HG02970 (cell line): ENCODE measurements at regions not wholly inside any gene's neighbourhood (a gene's known extent, or its start where the extent isn't known, plus 50 kb on each side); places are given as distances from the start of the nearest gene placed in this dataset.
"Not testable (repeated sequence)": the region's sequence is repeated elsewhere in the genome, so short reads cannot be mapped to it uniquely, and the experiment has no call there.

Experiments
- ATAC-seq: cut with Tn5 transposase; IDR thresholded peaks from one replicate; pipeline ENCODE4 v1.9.1; 2021; ENCODE audit warnings: mild to moderate bottlenecking, moderate library complexity, moderate number of reproducible peaks; ENCODE audit not compliant: unreplicated experiment, low FRiP score

DNA sequence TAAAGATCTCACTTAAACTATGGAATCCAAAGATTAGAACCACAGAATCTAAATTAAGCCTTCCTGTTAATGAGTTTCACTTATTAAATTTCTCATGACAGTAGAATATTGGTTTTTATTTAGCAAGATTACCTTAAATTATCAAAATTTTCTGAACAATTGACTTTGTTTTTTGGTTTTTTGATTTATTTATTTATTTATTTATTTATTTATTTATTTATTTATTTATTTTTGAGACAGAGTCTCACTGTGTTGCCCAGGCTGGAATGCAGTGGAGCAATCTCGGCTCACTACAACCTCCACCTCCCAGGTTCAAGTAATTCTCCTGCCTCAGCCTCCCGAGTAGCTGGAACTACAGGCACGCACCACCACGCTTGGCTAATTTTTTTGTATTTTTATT, 538.6 kb downstream of the AMY1C start:
- not testable (repeated sequence) for ATAC-seq

DNA sequence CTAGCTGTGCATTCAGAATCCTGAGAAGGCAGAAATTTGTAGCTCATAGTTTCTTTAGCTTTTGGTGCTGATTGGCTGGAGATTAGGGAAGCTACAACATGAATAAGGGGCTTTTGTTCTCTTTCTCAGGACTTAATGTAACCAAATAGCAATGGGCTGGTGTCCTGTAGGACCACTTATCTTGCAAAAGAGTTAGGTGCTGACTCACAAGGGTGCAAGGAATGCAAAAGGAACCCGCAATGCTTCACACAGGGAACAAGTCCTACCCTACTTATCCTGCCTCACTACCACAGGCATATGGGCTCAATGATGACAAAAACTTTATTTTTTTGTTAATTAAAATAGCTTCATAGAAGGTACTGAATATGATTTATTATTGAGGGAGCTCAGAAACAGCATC, 541.5 kb downstream of the AMY1C start:
- ATAC-seq, result no peak

DNA sequence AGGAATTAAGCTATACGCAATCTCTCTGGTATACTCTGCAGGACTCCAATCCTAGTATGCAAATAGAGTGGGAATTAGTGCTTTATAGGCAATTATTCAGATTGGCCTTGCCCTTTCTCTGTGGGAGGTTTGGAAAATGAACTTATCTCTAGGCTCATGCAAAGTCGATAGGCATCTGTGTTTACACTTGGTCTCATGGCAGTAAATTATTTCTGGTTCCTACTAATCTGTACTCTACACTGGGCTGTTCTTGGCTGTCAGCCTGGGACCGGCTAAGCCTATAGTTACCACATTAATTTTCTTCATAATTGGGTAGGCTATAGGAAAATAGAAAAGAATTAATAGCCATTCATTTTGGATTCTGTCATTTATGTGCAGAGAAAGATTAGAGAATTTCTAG, 544.6 kb downstream of the AMY1C start:
- ATAC-seq, result no peak

DNA sequence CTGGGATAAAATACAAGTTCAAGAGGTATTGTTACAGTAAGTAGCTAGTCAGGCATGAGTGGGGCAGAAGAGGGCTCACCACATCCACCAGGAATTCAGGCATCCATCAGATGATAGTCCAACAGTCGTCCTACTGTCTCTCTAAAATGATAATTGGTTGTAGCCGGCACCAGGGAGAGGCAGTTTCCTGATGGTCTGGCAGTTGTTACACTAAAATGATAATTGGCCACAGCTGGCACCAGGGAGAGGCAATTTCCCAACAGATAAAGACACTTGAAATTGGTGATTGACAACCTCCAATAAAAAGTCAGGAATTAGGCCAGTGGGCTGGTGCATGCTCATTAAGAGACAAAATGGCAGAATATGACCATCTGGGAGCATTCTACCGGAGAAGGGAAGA, 545.8 kb downstream of the AMY1C start:
- ATAC-seq, result no peak

DNA sequence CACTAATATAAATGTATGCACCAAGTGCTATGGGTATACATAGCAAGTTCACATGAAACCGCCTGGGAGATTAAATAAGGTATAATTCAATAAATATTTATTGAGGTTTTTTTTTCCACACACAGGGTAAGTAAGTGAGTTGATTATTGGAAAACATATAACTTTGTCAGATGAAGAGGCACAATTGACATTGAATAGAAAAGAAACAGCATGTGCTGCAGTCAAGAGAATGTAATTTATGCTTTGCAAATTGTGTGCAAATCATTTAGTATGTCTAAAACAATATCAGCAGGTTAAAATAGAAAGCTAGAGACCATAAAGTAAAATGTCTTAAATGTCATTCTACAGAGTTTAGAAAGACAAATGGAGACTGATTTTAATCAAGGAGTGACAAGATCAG, 560.0 kb downstream of the AMY1C start:
- no peak for ATAC-seq

- no peak for ATAC-seq
Observed at GRCh38 chr1:104315823-104316222, 566.1 kb downstream of the AMY1C start.

DNA sequence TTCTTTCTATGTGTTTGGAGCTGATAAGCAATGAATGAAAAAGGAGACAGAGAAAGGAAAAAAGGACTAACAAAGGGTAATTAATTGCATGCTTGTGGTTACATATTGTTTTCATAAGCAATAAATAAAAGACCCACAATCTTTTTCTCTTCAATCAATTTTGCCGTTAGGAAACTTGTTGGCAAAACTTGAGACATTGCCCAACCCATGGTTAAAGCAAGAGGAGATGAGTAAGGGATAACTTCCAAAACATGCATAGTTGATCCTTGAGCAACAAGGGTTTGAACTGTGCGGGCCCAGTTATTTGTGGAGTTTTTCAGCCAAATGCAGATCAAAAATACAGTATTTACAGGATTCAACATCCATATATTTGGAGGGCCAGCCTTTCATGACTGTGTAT, 572.4 kb downstream of the AMY1C start:
- ATAC-seq, result no peak

DNA sequence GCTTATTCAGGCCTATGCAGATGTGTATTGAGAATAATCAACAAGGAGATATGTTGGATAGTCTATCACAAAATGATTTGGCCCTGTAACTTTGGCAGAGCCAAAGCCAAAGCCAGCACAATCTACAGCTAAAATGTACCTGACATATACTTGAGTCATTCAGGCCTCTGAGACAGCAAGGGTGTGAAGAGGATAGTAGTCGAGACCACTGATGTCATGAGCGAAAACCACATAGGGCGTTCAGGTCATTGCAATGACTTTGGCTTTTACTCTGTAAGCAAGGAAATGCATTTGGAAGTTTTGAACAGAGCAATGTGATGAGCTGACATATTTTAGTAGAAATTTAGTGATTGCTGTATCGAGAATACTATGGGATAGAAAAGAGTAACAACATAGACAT, 579.6 kb downstream of the AMY1C start:
- ATAC-seq, result no peak

- no peak for ATAC-seq
Observed at GRCh38 chr1:104331763-104332162, 582.1 kb downstream of the AMY1C start.

GRCh38 chr1:104337927-104338326, 588.2 kb downstream of the AMY1C start:
- ATAC-seq, result not testable (repeated sequence)

DNA sequence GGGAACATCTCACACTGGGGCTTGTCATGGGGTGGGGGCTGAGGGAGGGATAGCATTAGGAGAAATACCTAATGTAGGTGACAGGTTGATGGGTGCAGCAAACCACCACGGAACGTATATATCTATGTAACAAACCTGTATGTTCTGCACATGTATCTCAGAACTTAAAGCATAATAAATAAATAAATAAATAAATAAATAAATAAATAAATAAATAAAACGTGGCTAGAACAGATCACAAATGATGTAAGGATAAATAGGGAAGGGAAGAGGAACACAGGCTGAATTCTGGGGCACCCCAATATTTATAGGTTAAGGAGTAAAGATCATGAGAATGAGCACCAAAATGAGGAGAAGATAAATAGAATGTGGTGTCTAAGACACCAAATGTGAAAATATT, 592.2 kb downstream of the AMY1C start:
- ATAC-seq, result no peak

GRCh38 chr1:104348277-104348676, 598.6 kb downstream of the AMY1C start:
- ATAC-seq, result no peak

DNA sequence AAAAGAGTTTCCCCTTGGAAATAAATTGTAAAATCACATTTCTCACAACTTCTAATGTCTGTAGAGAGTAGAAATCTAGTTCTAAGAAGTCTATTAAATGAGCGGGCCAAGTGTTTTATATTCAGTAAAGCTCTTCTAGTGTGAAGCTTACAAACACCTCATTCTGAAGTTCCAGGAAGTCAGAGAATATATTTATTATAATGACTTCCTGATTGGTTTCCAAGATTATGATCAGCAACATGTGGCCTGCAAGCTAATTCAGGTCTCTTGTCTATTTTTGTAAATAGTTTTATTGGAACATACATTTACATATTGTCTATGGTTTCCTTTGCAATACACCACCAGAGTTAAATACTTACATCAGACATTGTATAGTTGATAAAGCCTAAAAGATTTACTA, 603.9 kb downstream of the AMY1C start:
- ATAC-seq, result no peak

DNA sequence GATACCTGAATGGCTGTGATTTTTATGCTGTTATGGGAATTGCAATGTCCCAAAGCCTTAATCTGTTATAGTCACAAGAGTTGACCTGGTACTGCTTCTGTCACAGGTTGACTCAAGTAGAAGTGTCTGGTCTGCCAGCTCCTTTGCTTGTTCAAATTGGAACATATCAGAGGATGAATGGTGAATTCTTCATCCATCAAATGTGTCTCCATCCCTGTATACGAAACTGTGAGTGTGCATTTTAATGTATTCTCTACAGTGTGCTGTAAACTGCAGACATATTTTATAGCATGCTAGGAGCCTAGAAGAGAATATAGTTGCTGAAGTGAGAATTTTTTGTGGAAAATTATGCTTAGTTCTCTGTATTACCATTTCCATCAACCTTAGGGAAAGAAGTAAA, 608.4 kb downstream of the AMY1C start:
- no peak for ATAC-seq

DNA sequence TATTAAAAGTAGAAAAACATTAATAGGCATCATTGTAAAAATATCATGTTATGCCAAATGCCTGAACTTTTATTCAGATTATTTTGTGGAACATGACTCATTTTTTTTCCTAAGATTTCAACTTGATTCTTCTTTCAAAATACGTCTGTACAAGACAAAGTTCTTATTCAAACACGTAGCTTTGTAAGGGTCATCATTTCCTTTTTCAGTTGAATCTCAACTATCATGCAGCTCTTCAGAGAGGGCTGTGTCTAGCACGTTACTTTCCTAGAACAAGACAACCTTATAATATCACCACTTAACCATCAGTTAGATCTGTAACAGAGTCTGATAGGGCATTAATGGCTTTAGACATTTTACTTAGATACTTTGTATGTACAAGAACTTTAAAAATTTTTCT, 608.9 kb downstream of the AMY1C start:
- no peak for ATAC-seq

- no peak for ATAC-seq
Observed at GRCh38 chr1:104378414-104378813, 628.7 kb downstream of the AMY1C start.

- ATAC-seq, result no peak
Observed at GRCh38 chr1:104380003-104380402, 630.3 kb downstream of the AMY1C start.

- no peak for ATAC-seq
Observed at GRCh38 chr1:104387716-104388508, 638.2 kb downstream of the AMY1C start.

GRCh38 chr1:104392552-104392951, 642.9 kb downstream of the AMY1C start:
- ATAC-seq, result no peak

GRCh38 chr1:104402178-104402577, 652.5 kb downstream of the AMY1C start:
- no peak for ATAC-seq

GRCh38 chr1:104403883-104404282, 654.2 kb downstream of the AMY1C start:
- ATAC-seq, result no peak

- ATAC-seq, result no peak
Observed at GRCh38 chr1:104406728-104407127, 657.0 kb downstream of the AMY1C start.

DNA sequence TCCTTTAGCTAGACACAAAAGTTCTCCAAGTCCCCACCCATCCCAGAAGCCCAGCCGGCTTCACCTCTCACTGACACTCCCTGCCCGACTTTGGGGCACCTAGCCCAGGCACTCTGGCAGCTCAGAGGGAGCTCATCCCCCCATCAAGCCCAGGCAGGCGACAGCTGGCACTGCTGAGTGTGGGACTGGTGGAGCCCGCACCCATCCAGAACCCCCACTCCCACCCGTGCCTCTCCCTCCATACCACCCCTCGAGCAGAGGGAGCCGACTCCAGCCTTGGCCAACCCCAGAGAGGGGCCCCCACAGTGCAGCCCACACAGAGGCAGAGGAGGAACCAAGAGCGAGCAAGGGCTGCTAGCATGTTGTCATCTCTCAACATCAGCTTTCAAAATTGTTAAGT, 658.6 kb downstream of the AMY1C start:
- ATAC-seq, result no peak
